HK-2 (cell line): ENCODE measurements at regions not wholly inside any gene's neighbourhood (a gene's known extent, or its start where the extent isn't known, plus 50 kb on each side); places are given as distances from the start of the nearest gene placed in this dataset.
"Not testable (repeated sequence)": the region's sequence is repeated elsewhere in the genome, so short reads cannot be mapped to it uniquely, and the experiment has no call there.

Source experiments
- DNase-seq: peaks from one replicate; pipeline ENCODE4 v3.0.0-alpha.2; 2018; ENCODE audit not compliant: unreplicated experiment

DNA sequence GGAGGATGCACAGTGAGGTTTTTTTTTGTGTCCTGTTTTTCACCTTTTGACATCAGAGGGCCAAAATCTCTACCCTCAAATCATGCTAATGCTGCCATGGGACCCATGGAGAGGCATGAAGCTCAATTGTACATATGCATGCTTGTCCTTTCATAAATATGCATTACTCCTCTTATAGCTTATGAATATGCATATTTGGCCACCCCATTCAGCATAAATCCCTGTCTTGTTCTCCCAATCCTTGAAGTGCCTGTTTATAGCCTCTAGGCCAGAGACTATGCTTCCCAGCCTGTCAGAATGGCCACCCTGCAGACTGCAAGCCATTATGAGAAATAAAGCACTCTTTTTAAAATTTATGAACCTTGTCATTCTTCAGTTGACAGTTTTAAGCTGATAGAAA, 696.4 kb upstream of the ZNF804A start:
- no peak for DNase-seq

DNA sequence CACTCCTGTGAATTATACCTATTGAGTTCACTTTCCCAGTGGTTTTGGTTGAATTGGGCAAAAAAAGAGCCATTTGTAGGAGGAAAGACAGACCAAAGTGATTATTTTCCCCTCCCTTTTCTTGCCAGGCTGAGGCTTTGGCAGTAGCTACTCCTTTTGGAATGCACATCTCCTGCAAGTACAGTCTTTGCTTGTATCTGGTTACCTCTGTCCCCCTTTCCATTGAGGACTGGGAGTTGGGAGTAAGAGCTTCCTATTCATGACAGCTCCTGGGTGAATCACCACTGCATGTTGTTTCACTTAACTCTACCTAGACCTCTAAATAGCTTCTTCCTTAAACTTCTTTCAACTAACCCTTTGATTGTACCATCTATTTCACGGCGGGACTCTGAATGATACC, 695.3 kb upstream of the ZNF804A start:
- no peak for DNase-seq

DNA sequence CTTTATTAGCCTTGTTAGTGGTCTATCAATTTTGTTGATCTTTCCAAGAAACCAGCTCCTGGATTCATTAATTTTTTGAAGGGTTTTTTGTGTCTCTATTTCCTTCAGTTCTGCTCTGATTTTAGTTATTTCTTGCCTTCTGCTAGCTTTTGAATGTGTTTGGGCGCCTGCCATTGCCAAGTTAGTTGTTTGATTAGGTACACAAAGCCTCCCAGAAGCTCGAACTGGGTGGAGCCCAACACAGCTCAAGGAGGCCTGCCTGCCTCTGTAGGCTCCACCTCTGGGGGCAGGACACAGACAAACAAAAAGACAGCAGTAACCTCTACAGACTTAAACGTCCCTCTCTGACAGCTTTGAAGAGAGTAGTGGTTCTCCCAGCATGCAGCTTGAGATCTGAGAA, 682.3 kb upstream of the ZNF804A start:
- DNase-seq = not testable (repeated sequence)

DNA sequence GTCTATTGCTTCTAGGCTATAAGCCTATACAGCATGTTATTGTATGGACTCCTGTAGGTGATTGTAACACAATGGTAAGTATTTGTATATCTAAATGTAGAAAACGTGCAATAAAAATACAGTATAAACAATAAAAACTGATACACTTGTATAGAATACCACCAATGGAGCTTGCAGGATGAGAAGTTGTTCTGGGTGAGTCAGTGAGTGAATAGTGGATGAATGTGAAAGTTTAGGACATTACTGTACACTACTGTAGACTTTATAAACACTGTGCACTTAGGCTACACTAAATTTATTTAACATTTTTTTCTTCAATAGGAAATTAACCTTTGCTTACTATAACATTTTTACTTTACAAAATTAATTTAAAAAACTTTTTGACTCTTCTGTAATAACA, 679.2 kb upstream of the ZNF804A start:
- DNase-seq = no peak

DNA sequence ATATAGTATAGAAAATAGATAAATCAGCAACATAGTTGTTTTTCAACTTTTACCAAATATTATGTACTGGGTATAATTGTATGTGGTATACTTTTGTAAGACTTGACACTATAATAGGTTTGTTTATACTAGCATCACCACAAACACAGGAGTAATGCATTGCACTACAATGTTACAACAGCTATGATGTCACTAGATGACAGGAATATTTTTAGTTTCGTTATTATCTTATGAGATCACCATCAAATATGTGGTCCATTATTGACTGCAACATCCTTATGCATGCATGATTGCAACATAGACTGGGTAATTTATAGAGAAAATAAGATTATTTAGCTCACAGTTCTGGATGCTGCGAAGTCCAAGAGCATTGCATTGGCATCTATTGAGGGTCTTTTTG, 678.4 kb upstream of the ZNF804A start:
- DNase-seq = no peak

DNA sequence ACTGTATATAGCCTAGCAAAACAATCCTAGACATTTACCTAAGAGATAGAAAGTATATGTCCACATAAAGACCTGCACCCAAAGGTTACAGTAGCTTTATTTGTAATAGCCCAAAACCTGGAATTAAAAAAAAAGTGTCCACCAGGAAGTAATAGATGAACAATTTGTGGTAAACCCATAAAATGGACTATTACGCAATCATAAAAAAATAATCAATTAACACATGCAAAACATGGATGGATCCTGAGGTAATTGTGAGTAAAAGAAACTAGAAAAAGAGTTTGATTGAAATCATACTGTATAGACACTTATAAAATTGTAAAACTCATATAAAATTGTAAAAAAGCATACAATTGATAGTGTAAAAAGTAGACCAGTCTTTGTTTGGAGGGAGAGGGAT, 673.0 kb upstream of the ZNF804A start:
- DNase-seq = no peak

DNA sequence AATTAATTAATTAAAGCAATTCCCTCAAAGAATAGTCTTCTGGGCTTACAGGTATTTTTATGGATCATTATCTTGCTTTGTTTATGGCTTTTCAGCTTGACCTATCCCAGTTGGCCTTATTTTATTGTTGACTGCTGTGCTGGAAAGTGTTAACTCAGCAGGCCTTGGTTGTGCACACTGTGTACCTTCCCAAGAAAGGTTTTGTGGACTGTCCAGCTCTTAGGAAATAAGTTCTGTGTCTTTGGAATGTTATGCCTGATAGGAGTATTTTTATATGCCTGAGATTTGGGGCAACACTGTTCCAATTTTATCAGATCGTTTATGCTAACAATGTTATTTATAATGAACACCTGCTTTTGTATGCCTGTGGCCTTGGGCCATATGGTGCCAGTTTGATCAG, 671.9 kb upstream of the ZNF804A start:
- DNase-seq = no peak

DNA sequence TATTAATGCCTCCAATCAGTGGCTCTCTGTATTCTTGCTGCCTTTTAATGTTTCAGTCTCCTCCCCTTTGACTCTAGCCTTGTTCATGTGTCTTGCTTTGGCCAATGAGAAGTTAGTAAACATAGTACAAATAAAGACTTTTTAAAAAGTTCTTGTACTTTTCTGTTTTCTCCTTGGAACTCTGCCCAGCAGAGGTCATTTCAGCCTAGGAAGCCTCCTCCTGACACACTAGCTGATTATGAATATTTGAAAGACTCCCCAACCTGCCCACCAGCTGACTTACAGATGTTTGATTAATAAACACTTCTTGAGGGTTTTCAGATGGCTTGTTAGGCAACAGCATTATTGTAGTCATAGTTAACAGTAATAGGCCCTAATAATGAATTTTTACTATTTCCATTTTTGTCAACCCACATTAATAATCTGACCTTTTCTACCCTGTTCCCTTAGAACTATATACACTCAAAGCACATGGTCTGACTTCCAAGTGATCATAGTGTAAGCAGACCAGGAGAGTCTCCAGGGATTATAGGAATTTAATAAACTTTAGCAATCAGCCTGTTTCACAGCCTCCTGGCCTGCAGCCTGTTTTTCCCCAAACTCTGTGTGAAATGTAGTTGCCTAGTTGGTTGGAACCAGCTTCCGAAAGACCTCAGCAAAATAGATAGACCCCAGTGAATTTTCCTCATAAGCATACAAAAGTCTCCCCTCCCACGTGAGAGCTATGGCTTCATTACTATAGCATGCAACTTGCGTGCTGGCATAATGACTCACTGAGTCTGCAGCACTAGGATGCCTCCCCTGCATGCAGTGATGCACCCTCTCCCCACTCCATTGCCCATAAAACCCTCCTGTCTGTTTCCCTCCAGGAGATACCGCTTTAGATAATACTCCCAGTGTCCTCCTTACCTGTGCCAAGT, 670.7 kb upstream of the ZNF804A start:
- no peak for DNase-seq

DNA sequence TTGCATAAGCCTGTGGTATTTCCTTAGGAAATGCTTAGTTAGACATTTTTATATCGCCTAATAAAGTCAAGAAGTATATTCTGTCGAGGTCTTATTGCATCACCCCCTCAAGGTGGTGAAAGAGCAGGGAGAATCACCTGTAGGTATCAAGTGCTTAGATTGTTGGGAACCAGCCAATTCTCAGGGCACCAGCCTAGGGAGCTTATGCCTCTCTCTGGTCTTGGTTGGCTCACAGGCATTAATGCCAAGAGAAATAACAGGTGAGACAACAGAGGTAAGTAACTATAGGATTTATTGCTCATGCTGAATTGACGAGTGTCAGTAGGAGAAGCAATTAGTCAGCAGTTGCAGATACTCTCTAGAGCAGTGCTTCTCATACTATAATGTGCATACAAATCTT, 663.3 kb upstream of the ZNF804A start:
- DNase-seq = no peak

DNA sequence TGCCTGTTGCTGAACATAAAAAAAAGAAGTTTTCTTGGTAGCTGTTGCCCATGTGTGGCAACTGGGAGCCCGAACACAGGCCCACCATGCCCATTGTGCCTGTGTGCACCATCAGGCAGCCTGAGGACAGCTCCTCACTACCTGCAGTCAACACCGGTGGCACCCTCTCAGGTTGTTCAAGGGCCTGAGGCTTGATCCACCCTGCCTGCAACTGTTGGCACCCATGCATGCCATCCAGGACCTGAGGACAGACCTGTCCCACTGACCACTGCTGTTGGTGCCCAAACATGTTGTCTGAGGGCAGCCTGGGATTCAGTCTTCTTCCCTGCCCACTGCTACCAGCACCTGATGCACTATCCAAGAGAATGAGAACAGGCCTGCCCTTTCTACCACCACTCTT, 661.1 kb upstream of the ZNF804A start:
- DNase-seq = no peak

DNA sequence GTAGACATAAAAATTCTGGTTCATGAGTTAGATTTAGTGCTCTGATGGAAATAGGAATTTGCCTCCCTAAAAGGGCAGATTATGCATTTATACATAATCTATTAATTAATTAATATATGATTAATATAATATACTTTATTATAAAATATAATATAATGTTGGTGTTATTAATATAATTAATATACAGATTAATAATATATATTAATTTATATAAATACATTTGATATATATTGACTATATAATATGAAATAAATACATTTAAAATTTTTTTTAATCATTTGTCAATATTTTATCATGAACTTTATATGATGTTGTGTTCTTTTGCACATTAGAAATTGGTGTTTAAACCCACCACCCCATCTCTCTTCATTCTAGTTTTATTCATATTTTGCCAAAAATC, 652.1 kb upstream of the ZNF804A start:
- DNase-seq = no peak

DNA sequence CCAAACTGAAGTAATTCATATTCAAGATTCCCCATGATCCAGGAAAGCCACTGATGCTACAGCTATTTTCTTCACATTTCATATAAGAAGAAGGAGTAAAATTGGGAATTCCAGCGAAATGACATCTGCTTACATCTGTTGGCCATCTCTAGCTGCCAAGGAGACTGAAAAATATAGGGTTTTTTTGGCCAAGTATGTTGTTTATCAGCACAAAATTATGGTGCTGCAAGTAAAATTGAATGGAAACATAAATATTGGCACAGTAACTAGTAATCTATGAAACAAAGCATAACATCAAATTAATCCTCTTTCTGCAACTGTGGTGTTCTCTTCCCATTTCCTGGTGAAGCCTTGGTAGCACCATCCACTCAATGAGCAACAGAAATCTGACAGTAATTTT, 649.5 kb upstream of the ZNF804A start:
- no peak for DNase-seq

DNA sequence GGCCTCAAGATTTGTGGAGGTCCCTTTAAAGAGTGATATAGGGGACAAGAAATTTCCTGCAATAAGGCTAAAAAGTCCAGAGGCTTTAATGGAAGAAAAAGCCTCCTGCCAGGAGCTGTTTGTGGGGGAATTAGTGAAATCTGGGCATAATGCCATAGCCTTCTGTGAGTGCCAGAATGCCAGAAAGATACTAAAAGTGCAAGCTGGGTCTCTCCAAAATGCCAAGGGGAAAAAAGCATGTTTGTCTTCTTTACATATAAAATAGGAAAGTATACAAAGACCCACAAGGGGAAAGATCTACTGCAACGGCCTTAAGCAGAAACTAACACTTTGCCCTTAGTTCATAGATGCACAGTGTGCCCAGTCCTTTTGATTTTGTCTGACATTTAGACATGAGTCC, 647.7 kb upstream of the ZNF804A start:
- DNase-seq = no peak

DNA sequence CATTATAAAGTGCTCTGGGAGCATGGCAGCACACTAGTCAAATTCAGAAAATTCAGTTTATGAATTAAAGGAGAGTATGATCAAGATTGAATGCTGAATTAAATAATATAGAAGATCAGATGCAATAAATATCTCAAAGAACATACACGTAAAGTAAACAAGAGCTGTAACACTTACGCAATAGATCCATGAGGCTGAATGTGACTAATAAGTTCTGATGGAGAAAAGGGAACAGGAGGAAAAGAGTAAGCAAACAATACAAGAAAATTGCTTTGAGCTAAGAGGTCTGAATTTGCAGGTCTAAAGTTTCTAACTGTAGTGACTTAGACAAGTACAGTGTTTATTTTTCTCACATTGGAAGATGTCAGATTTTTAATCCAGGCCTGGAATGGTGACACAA, 646.7 kb upstream of the ZNF804A start:
- DNase-seq = no peak

DNA sequence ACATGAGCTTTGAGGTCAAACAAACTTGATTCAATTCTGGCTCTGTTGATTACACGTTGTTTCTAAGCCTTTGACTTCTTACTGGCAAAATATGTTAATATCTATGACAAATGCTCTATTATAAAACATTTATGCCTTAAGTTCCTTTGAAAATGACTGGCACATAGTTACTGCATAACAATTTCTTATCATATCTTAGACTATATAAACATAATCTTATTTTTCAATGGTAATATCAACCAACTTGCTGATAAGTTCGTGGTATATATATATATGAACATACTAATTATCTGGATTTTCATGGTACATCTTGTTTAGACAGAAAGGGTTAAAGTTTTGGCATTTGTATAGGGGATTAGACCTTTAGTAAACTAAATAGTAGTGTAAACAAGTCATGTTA, 645.6 kb upstream of the ZNF804A start:
- no peak for DNase-seq

DNA sequence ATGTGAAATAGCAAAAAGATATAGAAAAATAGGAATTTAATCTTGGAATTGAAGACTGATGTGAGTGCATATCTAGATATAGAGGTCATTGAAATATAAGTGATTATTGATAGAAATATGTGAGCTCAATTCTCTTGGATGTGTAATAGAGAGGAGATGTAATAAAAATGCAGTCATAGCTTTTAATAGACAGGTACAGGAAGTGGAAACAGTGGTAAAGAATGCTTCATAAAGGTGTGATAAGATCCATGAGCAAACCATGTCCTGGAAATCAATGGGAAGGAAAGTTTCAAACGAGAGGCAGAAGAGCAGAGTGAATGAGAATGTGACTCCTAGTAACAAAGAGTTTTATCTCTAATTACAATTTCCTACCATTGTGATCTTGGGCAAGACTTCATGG, 634.7 kb upstream of the ZNF804A start:
- no peak for DNase-seq

DNA sequence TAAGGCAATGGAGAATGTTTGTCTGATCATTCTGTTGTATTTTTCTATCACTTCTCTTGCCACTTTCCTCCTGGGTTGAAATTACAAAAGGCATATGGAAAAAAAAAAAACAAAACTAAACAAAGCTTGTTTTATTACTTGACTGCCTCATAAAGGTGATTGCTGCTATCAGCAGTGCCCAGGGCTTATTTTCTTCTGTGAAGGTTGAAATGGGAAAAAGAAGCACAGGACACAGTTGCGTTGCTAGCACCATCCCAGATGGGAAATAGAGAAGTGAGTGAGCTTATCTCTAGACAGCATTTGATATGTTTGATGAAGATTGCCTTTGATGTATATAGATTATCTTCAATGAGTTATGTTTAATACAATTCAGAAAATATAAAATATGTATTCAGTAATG, 633.8 kb upstream of the ZNF804A start:
- no peak for DNase-seq

DNA sequence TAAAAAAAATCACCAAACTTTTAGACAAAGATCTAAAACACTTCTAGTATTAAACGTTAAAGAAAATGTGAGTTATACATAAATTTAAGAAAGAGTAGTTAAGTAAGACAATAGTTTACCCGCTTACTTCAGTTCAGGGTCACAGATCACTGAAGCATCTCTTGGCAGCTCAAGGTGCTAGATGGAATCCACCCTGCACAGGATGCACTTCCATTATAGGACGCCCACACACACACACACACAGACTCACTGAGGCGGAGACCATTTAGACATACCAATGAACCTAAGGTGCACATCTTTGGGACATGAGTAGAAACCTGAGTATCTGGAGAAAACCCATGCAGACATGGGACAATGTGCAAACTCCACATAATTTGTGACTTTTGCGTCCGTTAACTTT, 630.6 kb upstream of the ZNF804A start:
- no peak for DNase-seq

DNA sequence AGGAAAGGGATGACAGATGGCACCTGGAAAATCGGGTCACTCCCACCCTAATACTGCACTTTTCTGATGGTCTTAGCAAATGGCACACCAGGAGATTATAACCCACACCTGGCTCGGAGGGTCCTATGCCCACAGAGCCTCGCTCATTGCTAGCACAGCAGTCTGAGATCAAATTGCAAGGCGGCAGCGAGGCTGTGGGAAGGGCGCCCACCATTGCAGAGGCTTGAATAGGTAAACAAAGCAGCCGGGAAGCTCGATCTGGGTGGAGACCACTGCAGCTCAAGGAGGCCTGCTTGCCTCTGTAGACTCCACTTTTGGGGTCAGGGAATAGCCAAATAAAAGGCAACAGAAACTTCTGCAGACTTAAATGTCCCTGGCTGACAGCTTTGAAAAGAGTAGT, 622.7 kb upstream of the ZNF804A start:
- not testable (repeated sequence) for DNase-seq

DNA sequence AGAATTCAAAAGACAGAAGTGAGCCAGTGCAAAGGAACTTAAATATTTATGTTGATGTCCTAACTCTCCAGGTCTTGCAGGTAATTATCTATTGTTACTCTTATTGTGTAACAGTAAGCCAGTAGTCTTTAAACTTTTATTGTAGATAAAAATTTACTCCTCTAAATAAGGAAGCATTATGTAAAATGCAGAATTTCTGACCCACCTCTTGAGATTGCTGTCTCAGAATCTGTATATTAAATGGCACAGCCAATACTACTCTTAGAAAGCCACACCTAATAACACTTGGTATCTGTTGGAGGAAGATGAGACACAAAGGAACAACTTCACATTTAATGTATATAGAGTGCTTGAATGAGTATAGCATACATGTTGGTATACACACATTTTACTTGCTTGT, 613.5 kb upstream of the ZNF804A start:
- DNase-seq = no peak

DNA sequence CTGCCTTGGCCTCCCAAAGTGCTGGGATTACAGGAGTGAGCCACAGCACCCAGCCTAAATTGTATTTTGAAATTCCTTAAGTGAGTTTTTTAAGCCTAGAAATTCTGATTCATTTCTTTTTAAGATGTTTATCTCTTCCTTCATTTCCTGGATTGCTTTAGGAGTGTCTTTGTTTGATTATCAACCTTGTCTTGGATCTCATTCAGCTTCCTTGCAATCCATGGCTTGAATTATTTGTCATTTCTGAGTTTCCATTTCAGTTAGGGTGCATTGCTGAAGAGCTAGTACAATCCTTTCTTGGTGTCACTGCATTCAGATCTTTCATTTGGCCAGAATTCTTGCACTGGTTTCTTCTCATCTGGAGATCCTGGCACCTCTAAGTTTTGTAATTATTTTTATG, 606.4 kb upstream of the ZNF804A start:
- no peak for DNase-seq

DNA sequence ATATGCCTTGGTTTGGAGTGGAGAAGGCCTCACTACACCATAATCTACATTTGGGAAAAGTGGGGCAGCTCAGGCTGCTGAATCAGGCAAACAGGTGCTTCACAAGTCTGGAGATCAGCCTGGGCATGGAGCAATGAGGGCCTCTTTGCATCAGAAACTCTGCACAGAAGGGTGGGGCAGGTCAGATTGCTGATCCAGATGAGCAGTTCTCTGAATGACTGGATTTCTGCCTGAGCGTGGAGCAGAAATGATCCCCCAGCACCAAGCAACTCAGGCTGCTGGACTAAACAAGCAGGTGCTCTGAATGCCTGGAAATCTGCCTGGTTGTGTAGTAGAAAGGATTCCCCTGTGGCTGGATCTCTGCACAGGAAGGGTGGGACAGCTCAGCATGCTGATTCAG, 605.3 kb upstream of the ZNF804A start:
- DNase-seq = no peak

DNA sequence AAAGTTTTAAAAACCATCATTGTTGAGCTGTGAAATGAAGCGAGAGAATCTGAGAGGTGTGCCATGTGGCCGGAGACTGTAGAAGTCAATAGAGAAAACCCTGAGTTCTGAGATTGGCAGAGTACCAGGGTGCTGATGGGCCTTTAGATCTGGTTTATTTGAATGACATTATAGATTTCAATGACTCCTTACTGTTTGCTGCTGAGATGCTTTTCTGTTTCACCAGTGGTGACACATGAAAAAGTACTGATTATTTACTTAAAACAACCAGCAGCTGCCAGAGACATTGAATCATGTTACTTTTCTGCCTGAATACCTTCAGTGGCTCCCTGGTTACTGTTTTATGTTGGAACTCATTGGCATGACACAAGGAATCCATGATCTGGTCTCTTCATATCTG, 602.7 kb upstream of the ZNF804A start:
- peak; percentile 20 for DNase-seq
